ENCODE measurements at regions not wholly inside any gene's neighbourhood (a gene's known extent, or its start where the extent isn't known, plus 50 kb on each side); places are given as distances from the start of the nearest gene placed in this dataset.
"Not testable (repeated sequence)": the region's sequence is repeated elsewhere in the genome, so short reads cannot be mapped to it uniquely, and the experiment has no call there.

GRCh38 chrX:144127570-144128169 is 243.8 kb downstream of the UBE2NL start:
- not testable (repeated sequence) for TF ChIP-seq CTCF (optimal IDR thresholded peaks at IDR 0.05 in 1 of 3, IDR thresholded peaks at IDR 0.05 in 1 of 3, conservative IDR thresholded peaks at IDR 0.05 in 1 of 3; ENCODE audit: extremely low read depth in 1 of 3, insufficient read depth in 2 of 3, low read length in 3 of 3); EZH2 (IDR thresholded peaks at IDR 0.05; ENCODE audit: low read length)
